GM12878 (cell line): ENCODE measurements at regions not wholly inside any gene's neighbourhood (a gene's known extent, or its start where the extent isn't known, plus 50 kb on each side); places are given as distances from the start of the nearest gene placed in this dataset.

ENCODE experiments used
- ATAC-seq: fragments of 200-7000 bp; cut with Tn5 transposase; 3 replicates; pipeline ENCODE4 v1.9.1; 2020; ENCODE audit warnings: mild to moderate bottlenecking, moderate library complexity
- BruUV-seq: library from RNA; stranded (reverse); fragments of 400-500 nt; replicated peaks from 2 replicates; lab custom pipeline; 2021; lab: Mats Ljungman, UMichigan
- CTCF ChIA-PET: fragments of 300-600 bp; sonication (Branson Sonifier 250); formaldehyde crosslinking; extraction: SDS; loops from one replicate; lab custom pipeline; 2021; ENCODE audit warnings: inconsistent platforms; lab: Yijun Ruan, JAX
- POLR2A ChIA-PET: fragments of 350-600 bp; formaldehyde crosslinking; extraction: SDS; loops from one replicate; lab custom pipeline; 2021; ENCODE audit warnings: inconsistent platforms; lab: Charles Lee
- RAD21 ChIA-PET: fragments of 300-600 bp; sonication (Branson Sonifier 250); formaldehyde crosslinking; loops from one replicate; lab custom pipeline; 2023; ENCODE audit warnings: antibody characterized with exemption; ENCODE audit not compliant: unreplicated experiment; lab: Charles Lee
- SMC1A ChIA-PET: fragments of 300-600 bp; sonication (Branson Sonifier 250); formaldehyde crosslinking; loops from one replicate; lab custom pipeline; 2023; ENCODE audit not compliant: unreplicated experiment, uncharacterized antibody; lab: Charles Lee
- DNase-seq: peaks from one replicate; pipeline ENCODE4 v3.0.0-alpha.2; 2011; ENCODE audit warnings: low read depth, low spot score
- FAIRE-seq: peaks from 3 replicates; lab custom pipeline; 2011; peaks lifted over from hg19 to GRCh38; lab: Jason Lieb, UNC
- H2AFZ ChIP-seq: 2 replicates; pipeline ENCODE4 v1.6.0; 2011; ENCODE audit warnings: low read depth, low read length, control low read depth; ENCODE audit not compliant: control insufficient read depth
- H3K27ac ChIP-seq: 2 replicates; pipeline ENCODE4 v1.5.1; 2011; ENCODE audit warnings: control low read depth; ENCODE audit not compliant: control insufficient read depth, insufficient read depth
- H3K27me3 ChIP-seq, 2 experiments: replicated peaks in 1 of 2; 2 replicates each; pipeline versions ENCODE4 v1.6.0 to v1.6.1; 2011; ENCODE audit warnings: low read length in 1 of 2; ENCODE audit not compliant: control insufficient read depth in 2 of 2, insufficient read depth in 2 of 2
- H3K36me3 ChIP-seq, 2 experiments: 2 replicates each; pipeline ENCODE4 v1.5.1; 2011; ENCODE audit warnings: low read length in 1 of 2; ENCODE audit not compliant: control insufficient read depth in 2 of 2, insufficient read depth in 2 of 2
- H3K4me1 ChIP-seq: 2 replicates; pipeline ENCODE4 v1.6.1; 2011; ENCODE audit warnings: mild to moderate bottlenecking, low read length, moderate library complexity, mixed read lengths; ENCODE audit not compliant: control insufficient read depth, insufficient read depth
- H3K4me2 ChIP-seq: 2 replicates; pipeline ENCODE4 v1.6.0; 2011; ENCODE audit warnings: control low read depth; ENCODE audit not compliant: control insufficient read depth, insufficient read depth
- H3K4me3 ChIP-seq: fragments of 200-600 bp; sonication (generic); 2 replicates; pipeline ENCODE4 v1.5.1; 2016
- H3K79me2 ChIP-seq: 2 replicates; pipeline ENCODE4 v1.6.0; 2011; ENCODE audit warnings: low read length; ENCODE audit not compliant: control insufficient read depth, insufficient read depth
- H3K9ac ChIP-seq: 2 replicates; pipeline ENCODE4 v1.8.0; 2011; ENCODE audit warnings: low read length, control low read depth, mixed read lengths; ENCODE audit not compliant: control insufficient read depth, insufficient read depth
- H3K9me3 ChIP-seq: replicated peaks from 3 replicates; pipeline ENCODE4 v1.5.1; 2011; ENCODE audit warnings: mild to moderate bottlenecking, low read length; ENCODE audit not compliant: control insufficient read depth, insufficient read depth
- H4K20me1 ChIP-seq: 2 replicates; pipeline ENCODE4 v1.6.0; 2011; ENCODE audit not compliant: control insufficient read depth, insufficient read depth
- CBX5 ChIP-seq: sonication (generic); IDR thresholded peaks from 2 replicates; pipeline ENCODE4 v1.6.1; 2016; ENCODE audit warnings: low read depth, moderate library complexity, mild to moderate bottlenecking, inconsistent platforms
- HDAC2 ChIP-seq: fragments of 200-600 bp; sonication (generic); IDR thresholded peaks from 2 replicates; pipeline ENCODE4 v1.6.1; 2017
- NR2C2 ChIP-seq: IDR thresholded peaks from 2 replicates; pipeline ENCODE4 v1.6.1; 2011; ENCODE audit warnings: borderline replicate concordance, low read depth; ENCODE audit not compliant: control insufficient read depth, insufficient read length
- WRNIP1 ChIP-seq: IDR thresholded peaks from 2 replicates; pipeline ENCODE4 v1.6.1; 2011; ENCODE audit warnings: low read depth, low read length, improper control_type of control experiment, borderline replicate concordance
- WGBS: methylation state at CpG from one replicate; pipeline ENCODE4 v1.1.6; 2016; ENCODE audit warnings: low lambda C conversion rate; ENCODE audit not compliant: insufficient replicate concordance, insufficient coverage; ENCODE audit errors: missing lambda C conversion rate; 5-methylcytosine and 5-hydroxymethylcytosine counted together
- in situ Hi-C: fragments of 300-500 bp; cut with MboI; formaldehyde crosslinking; loops from 9 replicates; pipeline ENCODE4 v1.14.3; 2018; ENCODE audit warnings: mixed read lengths
- intact Hi-C: fragments of 100-400 bp; cut with micrococcal nuclease; formaldehyde crosslinking; loops from one replicate; pipeline ENCODE4 v1.14.2; 2022; ENCODE audit not compliant: unreplicated experiment

GRCh38 chr11:13206086-13206640, 71.4 kb upstream of the BMAL1 start:
- in situ Hi-C loops = no loop called here
- Histone ChIP-seq H3K4me1 (peaks cover 20% of the 10 kb centered on the region), H3K27me3 (no peaks in the 10 kb centered on the region; a peak in 1 of 4 replicates), H3K4me3 (no peak overlapping the region), H3K27ac (no peak overlapping the region), H3K4me2 (no peak overlapping the region), H3K9ac (no peak overlapping the region), H2AFZ (no peak overlapping the region; the same call in 1 of the 2 replicates), H3K9me3 (no peaks in the 10 kb centered on the region; the same call in 2 of the 3 replicates), H3K36me3 (no peaks in the 10 kb centered on the region), H4K20me1 (no peaks in the 10 kb centered on the region), H3K79me2 (no peaks in the 10 kb centered on the region)
- ATAC-seq (peak; percentile 66), DNase-seq (no peak), FAIRE-seq (no peak)
- intact Hi-C loops = no loop called here
- 25% methylated on average over 6 of the region's 6 CpGs for WGBS
- ChIA-PET SMC1A (interaction anchor here (0.9 to 2.2 kb wide), 9 partner anchors 9 to 242 kb away, joined by 3 to 7 read pairs (median 4); no protein-coding TSS in a partner anchor), RAD21 (interaction anchor here (0.9 to 1.2 kb wide), 4 partner anchors 11 to 245 kb away, joined by 3 to 4 read pairs (median 4); no protein-coding TSS in a partner anchor), CTCF (interaction anchor here (0.6 to 2.6 kb wide), 11 partner anchors 8 to 257 kb away, joined by 3 to 8 read pairs (median 4); partner anchors contain the start of gene BTBD10), POLR2A (no interaction called here)
- BruUV-seq = no TSS peak
- TF ChIP-seq HDAC2 (no peak), CBX5 (no peak)

GRCh38 chr11:13207270-13207664, 70.3 kb upstream of the BMAL1 start:
- Histone ChIP-seq H3K79me2 (no peaks in the 10 kb centered on the region), H3K4me2 (no peak overlapping the region), H3K27me3 (no peaks in the 10 kb centered on the region; a peak in 1 of 4 replicates), H3K9me3 (no peaks in the 10 kb centered on the region), H3K36me3 (no peaks in the 10 kb centered on the region), H3K4me1 (peaks cover 20% of the 10 kb centered on the region), H3K4me3 (no peak overlapping the region), H3K9ac (no peak overlapping the region), H4K20me1 (no peaks in the 10 kb centered on the region), H2AFZ (no peak overlapping the region; the same call in 1 of the 2 replicates), H3K27ac (no peak overlapping the region)
- ChIA-PET RAD21 (no interaction called here), CTCF (interaction anchor here (0.6 to 7.0 kb wide), 11 partner anchors 10 to 193 kb away, joined by 3 to 81 read pairs (median 5); no protein-coding TSS in a partner anchor), SMC1A (interaction anchor here (0.6 to 0.9 kb wide), 3 partner anchors 18 to 178 kb away, joined by 3 read pairs; no protein-coding TSS in a partner anchor), POLR2A (no interaction called here)
- intact Hi-C loops (no loop called here), in situ Hi-C loops (no loop called here)
- TF ChIP-seq WRNIP1 (no peak), NR2C2 (no peak)
- FAIRE-seq = no peak
- BruUV-seq = no TSS peak
- no peak for DNase-seq
- ATAC-seq = no peak
- WGBS = 91% methylated on average over 3 of the region's 3 CpGs
